ENCODE measurements at regions not wholly inside any gene's neighbourhood (a gene's known extent, or its start where the extent isn't known, plus 50 kb on each side); places are given as distances from the start of the nearest gene placed in this dataset.

DNA sequence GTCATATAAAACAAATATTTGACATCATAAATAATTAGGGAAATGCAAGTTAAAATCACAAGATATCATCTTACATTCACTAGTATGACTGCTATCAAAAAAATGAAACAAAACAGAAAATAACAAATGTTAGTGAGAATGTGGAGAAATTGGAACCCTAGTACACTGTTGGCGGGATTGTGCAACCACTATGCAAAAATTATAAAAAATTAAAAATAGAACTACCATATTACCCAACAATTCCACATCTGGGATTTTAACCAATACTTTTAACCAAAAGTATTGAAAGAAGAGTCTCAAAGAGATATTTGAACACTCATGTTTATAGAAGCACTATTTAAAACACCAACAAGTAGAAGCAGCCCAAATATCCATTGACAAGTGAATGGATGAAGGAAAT is 797.2 kb upstream of the ADAMTS5 start:
- no peak for DNase-seq (ENCODE audit: low spot score)
- TF ChIP-seq SOX15 (CRISPR knock-in tag; IDR thresholded peaks at IDR 0.05) = no peak
- TF ChIP-seq, protein P1, sequence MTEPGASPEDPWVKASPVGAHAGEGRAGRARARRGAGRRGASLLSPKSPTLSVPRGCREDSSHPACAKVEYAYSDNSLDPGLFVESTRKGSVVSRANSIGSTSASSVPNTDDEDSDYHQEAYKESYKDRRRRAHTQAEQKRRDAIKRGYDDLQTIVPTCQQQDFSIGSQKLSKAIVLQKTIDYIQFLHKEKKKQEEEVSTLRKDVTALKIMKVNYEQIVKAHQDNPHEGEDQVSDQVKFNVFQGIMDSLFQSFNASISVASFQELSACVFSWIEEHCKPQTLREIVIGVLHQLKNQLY (CRISPR knock-in tag; IDR thresholded peaks at IDR 0.05) = no peak
- peaks cover 10% of the 10 kb centered on the region for H3K36me3 Mint-ChIP-seq
- H3K4me1 Mint-ChIP-seq = peaks cover 25% of the 10 kb centered on the region
- H3K27me3 Mint-ChIP-seq (ENCODE audit: low read depth) = no peaks in the 10 kb centered on the region
- peaks cover 28% of the 10 kb centered on the region for H3K9me3 Mint-ChIP-seq
- POLR2A ChIA-PET = no interaction called here
- H3K27ac Mint-ChIP-seq = no peak overlapping the region
- no peak for ATAC-seq
- no peak overlapping the region for H3K4me3 Mint-ChIP-seq
- CTCF ChIA-PET = no interaction called here

DNA sequence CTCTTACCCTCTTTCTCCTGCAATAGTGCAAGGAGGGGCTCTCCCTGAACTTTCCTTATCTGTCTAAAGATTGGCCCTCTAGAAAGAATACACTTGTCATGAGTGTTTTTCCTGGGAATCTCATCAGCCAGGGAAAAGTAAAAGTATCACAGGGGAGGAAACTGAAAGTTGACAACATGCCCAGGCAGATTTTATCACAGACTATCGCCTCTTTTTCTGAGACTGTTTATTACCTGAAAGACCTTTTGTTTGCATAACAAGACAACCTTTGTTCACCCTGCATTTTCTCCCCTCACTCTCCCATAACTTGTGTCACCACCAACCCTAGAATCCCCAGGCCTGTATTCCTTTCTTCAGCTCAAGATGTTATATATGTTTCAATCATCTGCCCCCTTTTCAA is 794.7 kb upstream of the ADAMTS5 start:
- TF ChIP-seq ZNF121 (CRISPR knock-in tag; IDR thresholded peaks at IDR 0.05) = no peak
- TF ChIP-seq, protein P2, sequence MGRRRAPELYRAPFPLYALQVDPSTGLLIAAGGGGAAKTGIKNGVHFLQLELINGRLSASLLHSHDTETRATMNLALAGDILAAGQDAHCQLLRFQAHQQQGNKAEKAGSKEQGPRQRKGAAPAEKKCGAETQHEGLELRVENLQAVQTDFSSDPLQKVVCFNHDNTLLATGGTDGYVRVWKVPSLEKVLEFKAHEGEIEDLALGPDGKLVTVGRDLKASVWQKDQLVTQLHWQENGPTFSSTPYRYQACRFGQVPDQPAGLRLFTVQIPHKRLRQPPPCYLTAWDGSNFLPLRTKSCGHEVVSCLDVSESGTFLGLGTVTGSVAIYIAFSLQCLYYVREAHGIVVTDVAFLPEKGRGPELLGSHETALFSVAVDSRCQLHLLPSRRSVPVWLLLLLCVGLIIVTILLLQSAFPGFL (CRISPR knock-in tag; IDR thresholded peaks at IDR 0.05; ENCODE audit: borderline replicate concordance) = no peak
- TF ChIP-seq OVOL2 (CRISPR knock-in tag; IDR thresholded peaks at IDR 0.05; ENCODE audit: borderline replicate concordance) = no peak
- no peak for TF ChIP-seq NR2C2 (CRISPR knock-in tag; IDR thresholded peaks at IDR 0.05)
- TF ChIP-seq, protein P3, sequence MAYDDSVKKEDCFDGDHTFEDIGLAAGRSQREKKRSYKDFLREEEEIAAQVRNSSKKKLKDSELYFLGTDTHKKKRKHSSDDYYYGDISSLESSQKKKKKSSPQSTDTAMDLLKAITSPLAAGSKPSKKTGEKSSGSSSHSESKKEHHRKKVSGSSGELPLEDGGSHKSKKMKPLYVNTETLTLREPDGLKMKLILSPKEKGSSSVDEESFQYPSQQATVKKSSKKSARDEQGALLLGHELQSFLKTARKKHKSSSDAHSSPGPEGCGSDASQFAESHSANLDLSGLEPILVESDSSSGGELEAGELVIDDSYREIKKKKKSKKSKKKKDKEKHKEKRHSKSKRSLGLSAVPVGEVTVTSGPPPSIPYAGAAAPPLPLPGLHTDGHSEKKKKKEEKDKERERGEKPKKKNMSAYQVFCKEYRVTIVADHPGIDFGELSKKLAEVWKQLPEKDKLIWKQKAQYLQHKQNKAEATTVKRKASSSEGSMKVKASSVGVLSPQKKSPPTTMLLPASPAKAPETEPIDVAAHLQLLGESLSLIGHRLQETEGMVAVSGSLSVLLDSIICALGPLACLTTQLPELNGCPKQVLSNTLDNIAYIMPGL (CRISPR knock-in tag; IDR thresholded peaks at IDR 0.05) = no peak
- TF ChIP-seq TEAD4 (CRISPR knock-in tag; IDR thresholded peaks at IDR 0.05) = no peak
- no peak for TF ChIP-seq GRHL2 (CRISPR knock-in tag; IDR thresholded peaks at IDR 0.05; ENCODE audit: insufficient replicate concordance, severe bottlenecking)
- TF ChIP-seq, protein P4, sequence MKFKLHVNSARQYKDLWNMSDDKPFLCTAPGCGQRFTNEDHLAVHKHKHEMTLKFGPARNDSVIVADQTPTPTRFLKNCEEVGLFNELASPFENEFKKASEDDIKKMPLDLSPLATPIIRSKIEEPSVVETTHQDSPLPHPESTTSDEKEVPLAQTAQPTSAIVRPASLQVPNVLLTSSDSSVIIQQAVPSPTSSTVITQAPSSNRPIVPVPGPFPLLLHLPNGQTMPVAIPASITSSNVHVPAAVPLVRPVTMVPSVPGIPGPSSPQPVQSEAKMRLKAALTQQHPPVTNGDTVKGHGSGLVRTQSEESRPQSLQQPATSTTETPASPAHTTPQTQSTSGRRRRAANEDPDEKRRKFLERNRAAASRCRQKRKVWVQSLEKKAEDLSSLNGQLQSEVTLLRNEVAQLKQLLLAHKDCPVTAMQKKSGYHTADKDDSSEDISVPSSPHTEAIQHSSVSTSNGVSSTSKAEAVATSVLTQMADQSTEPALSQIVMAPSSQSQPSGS (CRISPR knock-in tag; IDR thresholded peaks at IDR 0.05; ENCODE audit: borderline replicate concordance, low read depth) = no peak
- no peak for TF ChIP-seq SMAD4 (CRISPR knock-in tag; IDR thresholded peaks at IDR 0.05)
- TF ChIP-seq, protein P5, sequence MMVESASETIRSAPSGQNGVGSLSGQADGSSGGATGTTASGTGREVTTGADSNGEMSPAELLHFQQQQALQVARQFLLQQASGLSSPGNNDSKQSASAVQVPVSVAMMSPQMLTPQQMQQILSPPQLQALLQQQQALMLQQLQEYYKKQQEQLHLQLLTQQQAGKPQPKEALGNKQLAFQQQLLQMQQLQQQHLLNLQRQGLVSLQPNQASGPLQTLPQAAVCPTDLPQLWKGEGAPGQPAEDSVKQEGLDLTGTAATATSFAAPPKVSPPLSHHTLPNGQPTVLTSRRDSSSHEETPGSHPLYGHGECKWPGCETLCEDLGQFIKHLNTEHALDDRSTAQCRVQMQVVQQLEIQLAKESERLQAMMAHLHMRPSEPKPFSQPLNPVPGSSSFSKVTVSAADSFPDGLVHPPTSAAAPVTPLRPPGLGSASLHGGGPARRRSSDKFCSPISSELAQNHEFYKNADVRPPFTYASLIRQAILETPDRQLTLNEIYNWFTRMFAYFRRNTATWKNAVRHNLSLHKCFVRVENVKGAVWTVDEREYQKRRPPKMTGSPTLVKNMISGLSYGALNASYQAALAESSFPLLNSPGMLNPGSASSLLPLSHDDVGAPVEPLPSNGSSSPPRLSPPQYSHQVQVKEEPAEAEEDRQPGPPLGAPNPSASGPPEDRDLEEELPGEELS (CRISPR knock-in tag; IDR thresholded peaks at IDR 0.05) = no peak

DNA sequence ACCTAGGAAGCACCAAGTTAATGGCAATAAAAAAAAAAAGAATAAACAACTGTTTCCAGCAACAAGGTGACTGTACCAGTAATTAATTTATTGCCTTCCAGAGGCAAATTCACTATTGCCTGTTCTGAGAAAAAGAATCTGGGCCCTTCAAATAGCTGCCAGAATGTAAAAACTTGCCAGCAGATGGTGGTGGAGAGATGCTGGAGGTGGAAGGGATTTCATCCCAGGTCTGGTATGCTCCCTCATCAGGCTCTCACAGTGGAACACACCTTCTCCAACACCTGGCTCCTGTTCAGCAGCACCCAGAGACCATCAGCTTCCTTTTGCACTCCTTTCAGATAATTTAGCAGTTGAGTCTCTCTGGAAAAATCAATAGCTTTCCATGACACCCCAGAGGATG is 792.9 kb upstream of the ADAMTS5 start:
- Mint-ChIP-seq H3K36me3 (peaks cover 10% of the 10 kb centered on the region), H3K4me1 (peaks cover 25% of the 10 kb centered on the region), H3K4me3 (no peak overlapping the region), H3K27me3 (ENCODE audit: low read depth) (no peaks in the 10 kb centered on the region), H3K27ac (no peak overlapping the region), H3K9me3 (peaks cover 25% of the 10 kb centered on the region)
- POLR2A ChIA-PET = no interaction called here
- ATAC-seq (peak; percentile 62), DNase-seq (ENCODE audit: low spot score) (no peak)
- CTCF ChIA-PET = interaction anchor here (0.8 to 2.5 kb wide), 15 partner anchors 14 to 985 kb away, joined by 3 to 24 read pairs (median 4); no protein-coding TSS in a partner anchor
- no peak for TF ChIP-seq ZNF263 (CRISPR knock-in tag; IDR thresholded peaks at IDR 0.05; ENCODE audit: low read depth)
- TF ChIP-seq TEAD1 (CRISPR knock-in tag; IDR thresholded peaks at IDR 0.05) = no peak
- TF ChIP-seq, protein P6, sequence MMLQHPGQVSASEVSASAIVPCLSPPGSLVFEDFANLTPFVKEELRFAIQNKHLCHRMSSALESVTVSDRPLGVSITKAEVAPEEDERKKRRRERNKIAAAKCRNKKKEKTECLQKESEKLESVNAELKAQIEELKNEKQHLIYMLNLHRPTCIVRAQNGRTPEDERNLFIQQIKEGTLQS (CRISPR knock-in tag; conservative IDR thresholded peaks at IDR 0.05) = no peak
- no peak for TF ChIP-seq ZNF219 (CRISPR knock-in tag; IDR thresholded peaks at IDR 0.05; ENCODE audit: borderline replicate concordance)
- TF ChIP-seq KAT7 (CRISPR knock-in tag; IDR thresholded peaks at IDR 0.05; ENCODE audit: borderline replicate concordance) = no peak
- no peak for TF ChIP-seq NR3C1 (CRISPR knock-in tag; conservative IDR thresholded peaks at IDR 0.05; ENCODE audit: low read depth)
- TF ChIP-seq, protein P7, sequence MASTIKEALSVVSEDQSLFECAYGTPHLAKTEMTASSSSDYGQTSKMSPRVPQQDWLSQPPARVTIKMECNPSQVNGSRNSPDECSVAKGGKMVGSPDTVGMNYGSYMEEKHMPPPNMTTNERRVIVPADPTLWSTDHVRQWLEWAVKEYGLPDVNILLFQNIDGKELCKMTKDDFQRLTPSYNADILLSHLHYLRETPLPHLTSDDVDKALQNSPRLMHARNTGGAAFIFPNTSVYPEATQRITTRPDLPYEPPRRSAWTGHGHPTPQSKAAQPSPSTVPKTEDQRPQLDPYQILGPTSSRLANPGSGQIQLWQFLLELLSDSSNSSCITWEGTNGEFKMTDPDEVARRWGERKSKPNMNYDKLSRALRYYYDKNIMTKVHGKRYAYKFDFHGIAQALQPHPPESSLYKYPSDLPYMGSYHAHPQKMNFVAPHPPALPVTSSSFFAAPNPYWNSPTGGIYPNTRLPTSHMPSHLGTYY (CRISPR knock-in tag; IDR thresholded peaks at IDR 0.05) = no peak
- no peak for TF ChIP-seq SOX15 (CRISPR knock-in tag; IDR thresholded peaks at IDR 0.05)
- TF ChIP-seq CREM (CRISPR knock-in tag; IDR thresholded peaks at IDR 0.05) = no peak
- TF ChIP-seq ZBTB21 (CRISPR knock-in tag; IDR thresholded peaks at IDR 0.05; ENCODE audit: borderline replicate concordance) = no peak
- no peak for TF ChIP-seq NFYB (CRISPR knock-in tag; conservative IDR thresholded peaks at IDR 0.05; ENCODE audit: low read depth)
- TF ChIP-seq, protein P8, sequence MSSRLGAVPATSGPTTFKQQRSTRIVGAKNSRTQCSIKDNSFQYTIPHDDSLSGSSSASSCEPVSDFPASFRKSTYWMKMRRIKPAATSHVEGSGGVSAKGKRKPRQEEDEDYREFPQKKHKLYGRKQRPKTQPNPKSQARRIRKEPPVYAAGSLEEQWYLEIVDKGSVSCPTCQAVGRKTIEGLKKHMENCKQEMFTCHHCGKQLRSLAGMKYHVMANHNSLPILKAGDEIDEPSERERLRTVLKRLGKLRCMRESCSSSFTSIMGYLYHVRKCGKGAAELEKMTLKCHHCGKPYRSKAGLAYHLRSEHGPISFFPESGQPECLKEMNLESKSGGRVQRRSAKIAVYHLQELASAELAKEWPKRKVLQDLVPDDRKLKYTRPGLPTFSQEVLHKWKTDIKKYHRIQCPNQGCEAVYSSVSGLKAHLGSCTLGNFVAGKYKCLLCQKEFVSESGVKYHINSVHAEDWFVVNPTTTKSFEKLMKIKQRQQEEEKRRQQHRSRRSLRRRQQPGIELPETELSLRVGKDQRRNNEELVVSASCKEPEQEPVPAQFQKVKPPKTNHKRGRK (CRISPR knock-in tag; IDR thresholded peaks at IDR 0.05; ENCODE audit: borderline replicate concordance) = no peak

More for the DNA sequence above, 794.7 kb upstream of the ADAMTS5 start:
- no peak for DNase-seq (ENCODE audit: low spot score)
- peak; percentile 19; the same call in 1 of the 2 replicates for ATAC-seq
- no peak overlapping the region for H3K4me3 Mint-ChIP-seq
- ChIA-PET CTCF (no interaction called here), POLR2A (no interaction called here)
- peaks cover 25% of the 10 kb centered on the region for H3K9me3 Mint-ChIP-seq
- H3K27me3 Mint-ChIP-seq (ENCODE audit: low read depth) = no peaks in the 10 kb centered on the region
- peaks cover 25% of the 10 kb centered on the region for H3K4me1 Mint-ChIP-seq
- peak overlapping the region; percentile 67 for H3K27ac Mint-ChIP-seq
- peaks cover 10% of the 10 kb centered on the region for H3K36me3 Mint-ChIP-seq
